ENCODE measurements at regions not wholly inside any gene's neighbourhood (a gene's known extent, or its start where the extent isn't known, plus 50 kb on each side); places are given as distances from the start of the nearest gene placed in this dataset.

DNA sequence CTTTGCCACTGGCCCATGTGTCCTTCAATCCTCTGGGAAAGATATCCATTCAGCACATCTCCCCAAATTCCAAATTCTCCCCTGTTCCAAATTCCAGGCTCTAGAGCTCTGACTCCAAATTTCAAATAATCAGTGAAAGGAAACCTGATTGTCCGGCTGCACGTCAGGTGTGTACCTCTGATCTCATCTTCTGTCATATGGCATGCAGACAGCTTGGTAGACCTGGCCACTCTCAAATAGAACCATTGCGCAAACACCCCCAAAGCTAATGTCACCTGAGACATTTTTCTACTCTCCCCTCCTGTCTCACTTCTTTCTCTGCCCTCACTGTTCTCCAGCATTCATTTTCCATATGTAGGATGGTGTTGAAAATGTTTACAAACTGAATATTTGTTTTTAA lies 337.0 kb upstream of the DYNLRB2 start:
- DNase-seq (ENCODE audit: low read depth): no peak
- H3K4me3 ChIP-seq (ENCODE audit: low read length): no peak overlapping the region
- TF ChIP-seq, protein P1, sequence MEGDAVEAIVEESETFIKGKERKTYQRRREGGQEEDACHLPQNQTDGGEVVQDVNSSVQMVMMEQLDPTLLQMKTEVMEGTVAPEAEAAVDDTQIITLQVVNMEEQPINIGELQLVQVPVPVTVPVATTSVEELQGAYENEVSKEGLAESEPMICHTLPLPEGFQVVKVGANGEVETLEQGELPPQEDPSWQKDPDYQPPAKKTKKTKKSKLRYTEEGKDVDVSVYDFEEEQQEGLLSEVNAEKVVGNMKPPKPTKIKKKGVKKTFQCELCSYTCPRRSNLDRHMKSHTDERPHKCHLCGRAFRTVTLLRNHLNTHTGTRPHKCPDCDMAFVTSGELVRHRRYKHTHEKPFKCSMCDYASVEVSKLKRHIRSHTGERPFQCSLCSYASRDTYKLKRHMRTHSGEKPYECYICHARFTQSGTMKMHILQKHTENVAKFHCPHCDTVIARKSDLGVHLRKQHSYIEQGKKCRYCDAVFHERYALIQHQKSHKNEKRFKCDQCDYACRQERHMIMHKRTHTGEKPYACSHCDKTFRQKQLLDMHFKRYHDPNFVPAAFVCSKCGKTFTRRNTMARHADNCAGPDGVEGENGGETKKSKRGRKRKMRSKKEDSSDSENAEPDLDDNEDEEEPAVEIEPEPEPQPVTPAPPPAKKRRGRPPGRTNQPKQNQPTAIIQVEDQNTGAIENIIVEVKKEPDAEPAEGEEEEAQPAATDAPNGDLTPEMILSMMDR (conservative IDR thresholded peaks at IDR 0.05; ENCODE audit: low read depth, low read length): no peak

DNA sequence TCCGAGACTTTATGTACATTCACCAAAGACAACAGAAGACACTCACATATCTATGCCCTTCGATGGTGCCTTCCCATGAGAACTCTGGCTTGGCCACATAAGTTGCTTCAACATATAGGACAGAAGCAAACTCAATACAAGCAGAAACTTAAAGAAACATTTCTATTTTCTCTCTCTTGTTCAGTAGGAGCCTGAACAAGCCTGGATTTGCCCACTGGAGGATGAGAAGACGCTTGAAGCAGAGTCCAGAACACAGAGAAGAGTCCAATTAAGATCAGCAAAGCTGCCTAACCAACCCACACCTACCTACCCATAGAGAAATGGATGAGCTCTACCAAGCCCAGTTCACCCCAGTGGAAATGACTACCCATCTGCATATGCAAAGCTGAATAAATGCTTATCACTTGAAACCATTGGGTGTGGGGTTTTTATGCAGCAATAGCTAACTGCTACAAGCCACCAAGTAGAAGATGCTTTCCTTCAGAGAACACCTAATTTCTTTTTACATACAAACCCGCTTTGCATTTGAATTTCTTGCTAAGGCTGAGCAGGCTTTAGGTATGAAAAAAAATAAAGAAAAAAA lies 337.9 kb upstream of the DYNLRB2 start:
- H3K4me3 ChIP-seq (ENCODE audit: low read length): no peak overlapping the region
- TF ChIP-seq, protein P1 (conservative IDR thresholded peaks at IDR 0.05; ENCODE audit: low read depth, low read length): no peak
- no peak for DNase-seq (ENCODE audit: low read depth)

DNA sequence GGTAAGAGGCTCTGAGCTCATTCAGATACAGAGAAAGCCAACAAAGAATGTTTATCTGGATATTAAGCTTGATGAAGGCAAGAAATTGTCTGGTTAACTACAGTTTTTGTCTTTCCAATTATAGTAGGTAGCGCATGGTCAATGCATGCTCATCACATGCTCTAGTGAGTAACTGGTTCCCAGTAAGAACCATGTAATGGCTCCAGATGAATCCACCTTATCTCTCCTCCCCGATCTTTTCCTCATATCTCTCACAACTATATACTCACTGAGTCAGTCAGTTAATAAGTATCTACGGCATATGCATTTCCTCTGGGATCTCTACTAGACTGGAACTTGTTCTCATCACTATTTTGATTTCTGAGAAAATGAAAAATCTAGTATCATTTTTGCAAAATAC lies 340.7 kb upstream of the DYNLRB2 start:
- TF ChIP-seq, protein P1 (conservative IDR thresholded peaks at IDR 0.05; ENCODE audit: low read depth, low read length): no peak
- DNase-seq (ENCODE audit: low read depth): no peak
- no peak overlapping the region for H3K4me3 ChIP-seq (ENCODE audit: low read length)

DNA sequence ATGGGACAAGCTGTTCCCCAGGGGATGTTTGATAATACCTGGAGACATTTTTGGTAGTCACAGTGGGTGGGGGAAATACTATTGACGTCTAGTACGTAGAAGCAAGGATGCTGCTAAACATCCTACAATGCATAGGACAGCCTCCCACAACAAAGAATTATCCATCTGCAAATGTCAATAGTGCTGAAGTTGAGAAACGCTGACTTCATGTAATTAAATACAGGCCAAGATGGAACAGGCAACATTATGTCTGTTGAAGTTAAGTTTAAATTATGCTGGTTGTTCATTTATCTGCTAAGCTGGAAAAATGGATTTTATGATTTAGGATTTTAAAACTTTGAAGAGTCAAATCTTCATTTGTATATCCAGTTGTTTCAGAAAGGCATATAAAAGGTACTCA lies 341.2 kb upstream of the DYNLRB2 start:
- no peak overlapping the region for H3K4me3 ChIP-seq (ENCODE audit: low read length)
- no peak for DNase-seq (ENCODE audit: low read depth)

DNA sequence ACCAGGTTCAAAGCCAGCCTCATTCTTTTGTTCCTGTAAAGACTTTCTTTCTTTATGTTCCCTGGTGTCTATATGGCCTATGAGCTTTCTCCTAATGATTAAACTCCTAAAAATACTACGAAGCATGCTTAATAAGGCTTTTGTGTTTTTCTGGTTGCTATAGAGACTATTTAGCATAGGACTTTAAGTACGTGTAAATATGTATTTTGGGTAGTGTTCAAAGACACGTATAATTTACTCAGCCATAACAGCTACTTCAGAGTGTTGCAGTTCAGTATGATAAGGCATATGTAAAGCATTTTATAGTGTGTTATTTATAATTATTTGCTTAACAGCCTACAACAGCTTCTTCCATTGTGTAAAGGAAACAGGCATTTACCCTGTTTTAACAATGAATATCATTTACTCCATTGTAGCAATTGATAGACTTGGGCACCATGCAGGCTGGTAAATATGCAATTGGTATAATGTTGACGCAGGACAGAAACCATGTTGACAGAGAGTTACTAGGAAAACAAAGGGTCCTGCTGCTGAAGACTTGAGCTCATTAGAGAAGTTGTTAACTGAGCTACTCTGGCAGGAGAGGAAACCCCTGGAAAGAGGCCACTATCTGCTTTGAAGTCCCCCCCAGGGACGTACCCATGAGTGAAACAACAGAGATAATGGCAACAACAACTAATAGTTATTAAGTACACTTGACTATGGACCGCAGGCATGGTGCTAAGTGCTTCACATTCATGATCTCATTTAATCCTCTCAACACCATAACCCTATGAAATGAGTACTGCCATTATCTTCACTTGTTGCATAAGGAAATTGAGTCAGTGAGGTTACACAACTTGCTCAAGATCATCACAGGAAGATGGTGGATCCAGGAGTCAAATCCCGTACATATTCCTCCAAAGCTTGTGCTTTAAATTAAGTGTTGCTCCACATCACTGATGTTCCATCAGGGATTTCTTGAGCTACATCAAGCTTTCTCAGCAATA lies 342.2 kb upstream of the DYNLRB2 start:
- H3K4me3 ChIP-seq (ENCODE audit: low read length): no peak overlapping the region
- no peak for DNase-seq (ENCODE audit: low read depth)
- TF ChIP-seq, protein P1 (conservative IDR thresholded peaks at IDR 0.05; ENCODE audit: low read depth, low read length): no peak

More for the DNA sequence above, 341.2 kb upstream of the DYNLRB2 start:
- TF ChIP-seq, protein P1 (conservative IDR thresholded peaks at IDR 0.05; ENCODE audit: low read depth, low read length): no peak

DNA sequence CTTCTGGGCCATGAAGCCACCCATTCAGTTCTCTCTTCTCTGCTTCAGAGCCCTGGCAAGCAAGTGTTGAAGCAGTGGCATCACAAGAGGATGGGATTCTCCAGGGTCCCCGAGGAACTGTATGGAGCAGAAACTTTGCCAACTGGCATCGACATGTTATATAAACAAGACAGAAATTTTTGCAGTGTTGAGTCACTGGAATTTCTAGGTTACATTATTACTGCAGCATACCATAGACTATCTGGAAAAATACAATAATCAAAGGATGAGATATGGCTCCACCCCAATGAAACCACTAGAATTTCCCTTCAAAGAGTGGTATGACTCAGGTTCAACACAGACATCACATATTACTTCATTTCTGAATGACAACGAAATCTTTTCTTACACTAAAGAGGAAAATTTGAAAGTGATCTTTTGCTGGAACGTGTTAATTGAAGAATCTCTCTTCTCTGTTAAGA lies 343.0 kb upstream of the DYNLRB2 start:
- peak; percentile 38 for DNase-seq (ENCODE audit: low read depth)
- TF ChIP-seq, protein P1 (conservative IDR thresholded peaks at IDR 0.05; ENCODE audit: low read depth, low read length): no peak
- H3K4me3 ChIP-seq (ENCODE audit: low read length): no peak overlapping the region

Measured in retinal pigment epithelial cell (primary cell).